Cerebellar nuclear complex (tissue), 1 donor: ENCODE measurements at regions not wholly inside any gene's neighbourhood (a gene's known extent, or its start where the extent isn't known, plus 50 kb on each side); places are given as distances from the start of the nearest gene placed in this dataset.
"Not testable (repeated sequence)": the region's sequence is repeated elsewhere in the genome, so short reads cannot be mapped to it uniquely, and the experiment has no call there.

ENCODE experiments used
- DNase-seq, 2 experiments: peaks; one replicate each; lab custom pipeline; 2025; lab: John Stamatoyannopoulos, UW

- DNase-seq: no peak
Measured at GRCh38 chr2:59254279-59254678, 1013.2 kb upstream of the FANCL start.

- DNase-seq: no peak
Measured at GRCh38 chr2:59250307-59250677, 1009.2 kb upstream of the FANCL start.

- no peak for DNase-seq
Measured at GRCh38 chr2:59249441-59250306, 1008.5 kb upstream of the FANCL start.

- DNase-seq: no peak
Measured at GRCh38 chr2:59239146-59239545, 998.0 kb upstream of the FANCL start.

- DNase-seq: no peak
Measured at GRCh38 chr2:59237311-59237710, 996.2 kb upstream of the FANCL start.

- no peak for DNase-seq
Measured at GRCh38 chr2:59236723-59237122, 995.6 kb upstream of the FANCL start.

- no peak for DNase-seq
Measured at GRCh38 chr2:59233920-59234319, 992.8 kb upstream of the FANCL start.

GRCh38 chr2:59233448-59233847 lies 992.3 kb upstream of the FANCL start:
- no peak for DNase-seq

- no peak for DNase-seq
Measured at GRCh38 chr2:59232394-59233165, 991.5 kb upstream of the FANCL start.

GRCh38 chr2:59226362-59226761 lies 985.2 kb upstream of the FANCL start:
- DNase-seq: not testable (repeated sequence)

GRCh38 chr2:59223742-59224141 lies 982.6 kb upstream of the FANCL start:
- no peak for DNase-seq

- no peak for DNase-seq
Measured at GRCh38 chr2:59217360-59217759, 976.2 kb upstream of the FANCL start.

GRCh38 chr2:59206361-59206760 lies 965.2 kb upstream of the FANCL start:
- DNase-seq: no peak

GRCh38 chr2:59204040-59204439 lies 962.9 kb upstream of the FANCL start:
- no peak for DNase-seq

GRCh38 chr2:59196491-59196890 lies 955.4 kb upstream of the FANCL start:
- DNase-seq: no peak

GRCh38 chr2:59195851-59196250 lies 954.7 kb upstream of the FANCL start:
- DNase-seq: no peak

- DNase-seq: no peak
Measured at GRCh38 chr2:59191781-59192180, 950.7 kb upstream of the FANCL start.

- no peak for DNase-seq
Measured at GRCh38 chr2:59190518-59190917, 949.4 kb upstream of the FANCL start.

GRCh38 chr2:59184276-59185020 lies 943.3 kb upstream of the FANCL start:
- no peak for DNase-seq

- DNase-seq: no peak
Measured at GRCh38 chr2:59183070-59183469, 941.9 kb upstream of the FANCL start.

- DNase-seq: no peak
Measured at GRCh38 chr2:59182249-59182648, 941.1 kb upstream of the FANCL start.

GRCh38 chr2:59181347-59181746 lies 940.2 kb upstream of the FANCL start:
- no peak for DNase-seq

- DNase-seq: no peak
Measured at GRCh38 chr2:59180621-59181020, 939.5 kb upstream of the FANCL start.
